IMR-90 (cell line): ENCODE measurements at regions not wholly inside any gene's neighbourhood (a gene's known extent, or its start where the extent isn't known, plus 50 kb on each side); places are given as distances from the start of the nearest gene placed in this dataset.
A peak's percentile ranks its signal among the peaks of the same experiment; 100 is the strongest.

ENCODE experiments used
- ATAC-seq: fragments of 200-7000 bp; cut with Tn5 transposase; 2 replicates; pipeline ENCODE4 v1.9.1; 2020; ENCODE audit warnings: low read depth, mild to moderate bottlenecking, moderate library complexity
- BruUV-seq: library from RNA; stranded (reverse); fragments of 400-500 nt; replicated peaks from 2 replicates; lab custom pipeline; 2021; lab: Mats Ljungman, UMichigan
- CTCF ChIA-PET: fragments of 300-600 bp; formaldehyde crosslinking; extraction: SDS; loops from one replicate; lab custom pipeline; 2021; ENCODE audit warnings: antibody characterized with exemption; lab: Yijun Ruan, JAX
- POLR2A ChIA-PET: fragments of 300-600 bp; sonication (Branson Sonifier 250); formaldehyde crosslinking; loops from one replicate; lab custom pipeline; 2022; ENCODE audit warnings: antibody characterized with exemption; ENCODE audit not compliant: unreplicated experiment; lab: Charles Lee
- DNase-seq: peaks from one replicate; pipeline ENCODE4 v3.0.0; 2013
- H2AFZ ChIP-seq: replicated peaks from 2 replicates; pipeline ENCODE3; 2013; ENCODE audit warnings: low read length, mild to moderate bottlenecking; ENCODE audit not compliant: poor library complexity
- H2AK5ac ChIP-seq: 2 replicates; pipeline ENCODE4 v1.6.1; 2013; ENCODE audit warnings: low read depth, low read length, inconsistent platforms
- H2AK9ac ChIP-seq: replicated peaks from 2 replicates; pipeline ENCODE3; 2013; ENCODE audit warnings: mild to moderate bottlenecking, low read depth, low read length, moderate library complexity; ENCODE audit not compliant: poor library complexity
- H2BK120ac ChIP-seq: 2 replicates; pipeline ENCODE4 v1.6.1; 2013; ENCODE audit warnings: low read depth, low read length, inconsistent platforms
- H2BK15ac ChIP-seq: 3 replicates; pipeline ENCODE4 v1.6.1; 2013; ENCODE audit warnings: low read depth, low read length, inconsistent platforms
- H2BK20ac ChIP-seq: 2 replicates; pipeline ENCODE4 v1.6.1; 2013; ENCODE audit warnings: low read depth, mild to moderate bottlenecking, inconsistent platforms, low read length, moderate library complexity
- H2BK5ac ChIP-seq: 2 replicates; pipeline ENCODE4 v1.6.1; 2013; ENCODE audit warnings: mild to moderate bottlenecking, low read depth, low read length, inconsistent platforms; ENCODE audit not compliant: poor library complexity, severe bottlenecking
- H3K14ac ChIP-seq: replicated peaks from 2 replicates; pipeline ENCODE4 v1.6.1; 2013; ENCODE audit warnings: low read depth, low read length, inconsistent platforms
- H3K18ac ChIP-seq: 2 replicates; pipeline ENCODE4 v1.6.1; 2013; ENCODE audit warnings: low read depth, low read length, control low read depth
- H3K23ac ChIP-seq: 2 replicates; pipeline ENCODE4 v1.6.1; 2013; ENCODE audit warnings: low read depth, low read length, inconsistent platforms
- H3K27ac ChIP-seq: 2 replicates; pipeline ENCODE4 v1.5.1; 2013; ENCODE audit warnings: mild to moderate bottlenecking, control low read depth, low read length; ENCODE audit not compliant: insufficient read depth
- H3K27me3 ChIP-seq: 2 replicates; pipeline ENCODE4 v1.6.1; 2013; ENCODE audit warnings: low read length; ENCODE audit not compliant: control insufficient read depth, insufficient read depth
- H3K36me3 ChIP-seq: 2 replicates; pipeline ENCODE4 v1.6.1; 2013; ENCODE audit warnings: low read length, mixed read lengths; ENCODE audit not compliant: control insufficient read depth, insufficient read depth
- H3K4ac ChIP-seq: 2 replicates; pipeline ENCODE4 v1.6.1; 2013; ENCODE audit warnings: low read depth, low read length, inconsistent platforms
- H3K4me1 ChIP-seq: 2 replicates; pipeline ENCODE4 v1.6.1; 2013; ENCODE audit warnings: low read length, mixed read lengths; ENCODE audit not compliant: control insufficient read depth, insufficient read depth
- H3K4me2 ChIP-seq: 2 replicates; pipeline ENCODE4 v1.6.1; 2013; ENCODE audit warnings: low read depth, mild to moderate bottlenecking, control low read depth, low read length, moderate library complexity
- H3K4me3 ChIP-seq: 2 replicates; pipeline ENCODE4 v1.5.1; 2013; ENCODE audit warnings: low read depth, mild to moderate bottlenecking, control low read depth, low read length, moderate library complexity; ENCODE audit not compliant: insufficient read depth
- H3K56ac ChIP-seq: 2 replicates; pipeline ENCODE4 v1.6.1; 2013; ENCODE audit warnings: low read length, inconsistent platforms; ENCODE audit not compliant: insufficient read depth; ENCODE audit errors: extremely low read depth
- H3K79me1 ChIP-seq, 2 experiments: 2 replicates each; pipeline ENCODE4 v1.6.1; 2013; ENCODE audit warnings: low read length in 2 of 2, inconsistent platforms in 1 of 2, low read depth in 1 of 2
- H3K9ac ChIP-seq: 2 replicates; pipeline ENCODE4 v1.6.1; 2013; ENCODE audit warnings: low read depth, low read length, control low read depth
- H3K9me1 ChIP-seq: 2 replicates; pipeline ENCODE4 v1.6.1; 2013; ENCODE audit warnings: low read length, inconsistent platforms; ENCODE audit not compliant: insufficient read depth
- H3K9me3 ChIP-seq: 2 replicates; pipeline ENCODE4 v1.6.1; 2013; ENCODE audit warnings: low read length; ENCODE audit not compliant: control insufficient read depth, insufficient read depth
- H4K20me1 ChIP-seq: 2 replicates; pipeline ENCODE4 v1.6.1; 2013; ENCODE audit warnings: low read length, inconsistent platforms; ENCODE audit not compliant: insufficient read depth
- H4K5ac ChIP-seq: 2 replicates; pipeline ENCODE4 v1.6.1; 2013; ENCODE audit warnings: mild to moderate bottlenecking, low read depth, low read length, control low read depth
- H4K8ac ChIP-seq, 2 experiments: 2 replicates each; pipeline ENCODE4 v1.6.1; 2013; ENCODE audit warnings: low read depth in 2 of 2, low read length in 2 of 2, control low read depth in 1 of 2, inconsistent platforms in 1 of 2
- H4K91ac ChIP-seq: 2 replicates; pipeline ENCODE4 v1.6.1; 2013; ENCODE audit warnings: low read depth, low read length, inconsistent platforms; ENCODE audit not compliant: insufficient read depth
- BHLHE40 ChIP-seq: fragments of 150-350 bp; IDR thresholded peaks from 2 replicates; pipeline ENCODE4 v1.6.1; 2016; ENCODE audit warnings: mild to moderate bottlenecking, low read depth, low read length
- CEBPB ChIP-seq: IDR thresholded peaks from 2 replicates; pipeline ENCODE4 v1.6.1; 2012; ENCODE audit warnings: low read depth, low read length, improper control_type of control experiment
- ELK1 ChIP-seq: fragments of 150-350 bp; IDR thresholded peaks from 2 replicates; pipeline ENCODE4 v1.6.1; 2016; ENCODE audit warnings: low read depth, mild to moderate bottlenecking, low read length, moderate library complexity, borderline replicate concordance
- FOS ChIP-seq: fragments of 150-350 bp; IDR thresholded peaks from 2 replicates; pipeline ENCODE4 v1.6.1; 2016; ENCODE audit warnings: low read depth, low read length
- MXI1 ChIP-seq: IDR thresholded peaks from 2 replicates; pipeline ENCODE4 v1.6.1; 2012; ENCODE audit warnings: low read depth, mild to moderate bottlenecking, low read length, moderate library complexity, borderline replicate concordance
- POLR2A ChIP-seq: IDR thresholded peaks from 2 replicates; pipeline ENCODE4 v1.6.1; 2012; ENCODE audit warnings: mild to moderate bottlenecking, low read depth, low read length
- RAD21 ChIP-seq: IDR thresholded peaks from 2 replicates; pipeline ENCODE4 v1.6.1; 2012; ENCODE audit warnings: low read length, improper control_type of control experiment
- USF2 ChIP-seq: fragments of 150-350 bp; IDR thresholded peaks from 2 replicates; pipeline ENCODE4 v1.6.1; 2017; ENCODE audit warnings: mild to moderate bottlenecking, antibody characterized with exemption, low read length, low read depth
- WGBS, 2 experiments: methylation state at CpG; one replicate each; pipeline versions ENCODE4 v1.1.5 to v1.1.7; 2013; ENCODE audit warnings: missing lambda C conversion rate in 2 of 2; ENCODE audit not compliant: insufficient read length in 1 of 2; ENCODE audit errors: extremely low coverage in 2 of 2; 5-methylcytosine and 5-hydroxymethylcytosine counted together
- dilution Hi-C: fragments of 300-500 bp; cut with HindIII; formaldehyde crosslinking; loops from one replicate; pipeline ENCODE4 v1.14.3; 2018; ENCODE audit warnings: low sequenced_read_pairs; ENCODE audit not compliant: unreplicated experiment
- in situ Hi-C: fragments of 300-500 bp; cut with MboI; formaldehyde crosslinking; loops from 3 replicates; pipeline ENCODE4 v1.14.3; 2019; ENCODE audit warnings: low sequenced_read_pairs, inconsistent platforms, mixed read lengths
- intact Hi-C: fragments of 100-400 bp; cut with micrococcal nuclease; formaldehyde crosslinking; loops from 2 replicates; pipeline ENCODE4 v1.10.0; 2022

- Histone ChIP-seq H2AFZ (no peak overlapping the region), H2BK120ac (peak overlapping the region; percentile 45; the same call in 1 of the 2 replicates), H2AK9ac (no peak overlapping the region), H3K18ac (peak overlapping the region; percentile 28; the same call in 1 of the 2 replicates), H3K14ac (0 out of 2 replicates have a peak overlapping the region, but pooled peaks have one; percentile 24), H3K79me1 (no peaks in the 10 kb centered on the region), H3K36me3 (no peaks in the 10 kb centered on the region), H2BK15ac (no peak overlapping the region), H3K27ac (no peak overlapping the region), H3K4me1 (peaks cover 9% of the 10 kb centered on the region; the same call in 1 of the 2 replicates), H2AK5ac (no peak overlapping the region), H2BK20ac (peak overlapping the region; percentile 55; the same call in 1 of the 2 replicates), H4K20me1 (no peaks in the 10 kb centered on the region), H3K27me3 (no peaks in the 10 kb centered on the region), H4K91ac (no peak overlapping the region), H2BK5ac (peak overlapping the region; percentile 71), H4K8ac (peak overlapping the region in 1 of 2 experiments; percentile 13; a peak in 1 of 4 replicates), H4K5ac (no peak overlapping the region), H3K56ac (no peak overlapping the region), H3K9me3 (no peaks in the 10 kb centered on the region), H3K4me3 (no peak overlapping the region), H3K4me2 (peak overlapping the region; percentile 35; the same call in 1 of the 2 replicates), H3K9ac (no peak overlapping the region), H3K23ac (no peak overlapping the region), H3K9me1 (no peaks in the 10 kb centered on the region), H3K4ac (peak overlapping the region; percentile 37; the same call in 1 of the 2 replicates)
- BruUV-seq, result no TSS peak
- peak; percentile 13; the same call in 1 of the 2 replicates for TF ChIP-seq USF2
- no peak for TF ChIP-seq CEBPB
- 0 out of 2 replicates have a peak, but pooled peaks have one; percentile 58 for TF ChIP-seq POLR2A
- TF ChIP-seq RAD21, result no peak
- peak; percentile 67 for TF ChIP-seq FOS
- no peak for TF ChIP-seq ELK1
- TF ChIP-seq MXI1, result no peak
- peak; percentile 67 for TF ChIP-seq BHLHE40
- ATAC-seq, result peak; percentile 79
- intact Hi-C loops, result no loop called here
- in situ Hi-C loops, result loop anchor here (10.0 kb wide), 1 partner anchor 451 kb away; the partner anchor contains the start of gene PTGER4
- CTCF ChIA-PET, result no interaction called here
- WGBS, 2 experiments, result no CpG with 5 or more reads among the region's 5 CpGs
- POLR2A ChIA-PET, result no interaction called here
- peak; percentile 96 for DNase-seq
- dilution Hi-C loops, result no loop called here
Observed at GRCh38 chr5:40223884-40224402, 455.8 kb upstream of the PTGER4 start.
